KMS-11 (cell line): ENCODE measurements at regions not wholly inside any gene's neighbourhood (a gene's known extent, or its start where the extent isn't known, plus 50 kb on each side); places are given as distances from the start of the nearest gene placed in this dataset.

Experiments
- H2AFZ ChIP-seq: fragments of 200-600 bp; sonication (generic); 2 replicates; pipeline ENCODE4 v1.6.1; 2016; ENCODE audit warnings: antibody characterized with exemption, mixed run types, low read depth
- H3K27ac ChIP-seq: fragments of 200-600 bp; sonication (generic); 2 replicates; pipeline ENCODE4 v1.6.1; 2016; ENCODE audit warnings: mild to moderate bottlenecking, mixed run types
- H3K27me3 ChIP-seq: fragments of 200-600 bp; sonication (generic); 2 replicates; pipeline ENCODE4 v1.6.1; 2017; ENCODE audit warnings: mild to moderate bottlenecking, low read depth, mixed run types, moderate library complexity; ENCODE audit not compliant: insufficient read depth
- H3K36me3 ChIP-seq: fragments of 200-600 bp; sonication (generic); 2 replicates; pipeline ENCODE4 v1.6.1; 2017; ENCODE audit warnings: mild to moderate bottlenecking, mixed run types; ENCODE audit not compliant: insufficient read depth
- H3K4me1 ChIP-seq: fragments of 200-600 bp; sonication (generic); 2 replicates; pipeline ENCODE4 v1.6.1; 2016; ENCODE audit warnings: mild to moderate bottlenecking, low read depth, mixed run types; ENCODE audit not compliant: poor library complexity, severe bottlenecking
- H3K4me2 ChIP-seq: fragments of 200-600 bp; sonication (generic); 2 replicates; pipeline ENCODE4 v1.7.0; 2016; ENCODE audit warnings: mild to moderate bottlenecking, mixed run types
- H3K4me3 ChIP-seq: fragments of 200-600 bp; sonication (generic); IDR thresholded peaks from 2 replicates; pipeline ENCODE4 v1.6.1; 2017; ENCODE audit warnings: low read depth, low read length, mixed read lengths; ENCODE audit not compliant: insufficient read depth
- H3K79me2 ChIP-seq: fragments of 200-600 bp; sonication (generic); 2 replicates; pipeline ENCODE4 v1.6.1; 2016; ENCODE audit warnings: low read depth, mixed run types; ENCODE audit not compliant: insufficient read depth
- H3K9ac ChIP-seq: fragments of 200-600 bp; sonication (generic); 2 replicates; pipeline ENCODE4 v1.6.1; 2016; ENCODE audit warnings: mild to moderate bottlenecking, mixed run types
- H4K20me1 ChIP-seq: fragments of 200-600 bp; sonication (generic); 2 replicates; pipeline ENCODE4 v1.6.1; 2016; ENCODE audit warnings: mild to moderate bottlenecking, mixed run types; ENCODE audit not compliant: insufficient read depth
- CTCF ChIP-seq: fragments of 200-600 bp; sonication (generic); conservative IDR thresholded peaks from 2 replicates; pipeline ENCODE4 v1.6.1; 2017; ENCODE audit warnings: low read depth, mild to moderate bottlenecking, antibody characterized with exemption, low read length, moderate library complexity, mixed read lengths

GRCh38 chr11:13222285-13222684, 55.3 kb upstream of the BMAL1 start:
- no peaks in the 10 kb centered on the region for H3K27me3 ChIP-seq
- H4K20me1 ChIP-seq: no peaks in the 10 kb centered on the region
- H3K27ac ChIP-seq: no peak overlapping the region
- no peak for TF ChIP-seq CTCF
- H3K79me2 ChIP-seq: no peaks in the 10 kb centered on the region
- no peak overlapping the region for H2AFZ ChIP-seq
- no peak overlapping the region for H3K4me3 ChIP-seq
- H3K36me3 ChIP-seq: no peaks in the 10 kb centered on the region
- no peaks in the 10 kb centered on the region for H3K4me1 ChIP-seq
- H3K4me2 ChIP-seq: no peak overlapping the region
- H3K9ac ChIP-seq: no peak overlapping the region

GRCh38 chr11:13223112-13223511, 54.5 kb upstream of the BMAL1 start:
- H3K27ac ChIP-seq: no peak overlapping the region
- H3K79me2 ChIP-seq: no peaks in the 10 kb centered on the region
- no peak for TF ChIP-seq CTCF
- H3K4me1 ChIP-seq: no peaks in the 10 kb centered on the region
- H4K20me1 ChIP-seq: no peaks in the 10 kb centered on the region
- no peak overlapping the region for H3K4me3 ChIP-seq
- no peaks in the 10 kb centered on the region for H3K27me3 ChIP-seq
- H2AFZ ChIP-seq: no peak overlapping the region
- no peak overlapping the region for H3K4me2 ChIP-seq
- no peaks in the 10 kb centered on the region for H3K36me3 ChIP-seq
- H3K9ac ChIP-seq: no peak overlapping the region

GRCh38 chr11:13224324-13224723, 53.3 kb upstream of the BMAL1 start:
- Histone ChIP-seq H3K4me3 (no peak overlapping the region), H3K79me2 (no peaks in the 10 kb centered on the region), H2AFZ (no peak overlapping the region), H3K27ac (no peak overlapping the region), H3K36me3 (no peaks in the 10 kb centered on the region), H3K9ac (no peak overlapping the region), H3K4me1 (no peaks in the 10 kb centered on the region), H4K20me1 (no peaks in the 10 kb centered on the region), H3K4me2 (no peak overlapping the region), H3K27me3 (no peaks in the 10 kb centered on the region)
- no peak for TF ChIP-seq CTCF

GRCh38 chr11:13225038-13226001, 52.3 kb upstream of the BMAL1 start:
- Histone ChIP-seq H3K27me3 (no peaks in the 10 kb centered on the region), H3K4me2 (no peak overlapping the region), H4K20me1 (no peaks in the 10 kb centered on the region), H2AFZ (no peak overlapping the region), H3K79me2 (no peaks in the 10 kb centered on the region), H3K4me1 (no peaks in the 10 kb centered on the region), H3K27ac (no peak overlapping the region), H3K4me3 (no peak overlapping the region), H3K9ac (no peak overlapping the region), H3K36me3 (no peaks in the 10 kb centered on the region)
- no peak for TF ChIP-seq CTCF
